Mammary epithelial cell (primary cell): ENCODE measurements at regions not wholly inside any gene's neighbourhood (a gene's known extent, or its start where the extent isn't known, plus 50 kb on each side); places are given as distances from the start of the nearest gene placed in this dataset.

Experiments
- EZH2 ChIP-seq: IDR thresholded peaks from 2 replicates; pipeline ENCODE4 v1.6.1; 2012; ENCODE audit warnings: low read length, inconsistent platforms, borderline replicate concordance
- TF ChIP-seq, protein P1 (sequence below), 2 donors: IDR thresholded peaks in 1 of 2; conservative IDR thresholded peaks in 1 of 2; 2 replicates each; pipeline ENCODE4 v1.5.1; 2011 to 2012; ENCODE audit warnings: inconsistent platforms in 2 of 2, low read length in 2 of 2, mild to moderate bottlenecking in 2 of 2, control low read depth in 1 of 2, low read depth in 1 of 2; ENCODE audit not compliant: insufficient read depth in 1 of 2; ENCODE audit errors: extremely low read depth in 1 of 2

DNA sequence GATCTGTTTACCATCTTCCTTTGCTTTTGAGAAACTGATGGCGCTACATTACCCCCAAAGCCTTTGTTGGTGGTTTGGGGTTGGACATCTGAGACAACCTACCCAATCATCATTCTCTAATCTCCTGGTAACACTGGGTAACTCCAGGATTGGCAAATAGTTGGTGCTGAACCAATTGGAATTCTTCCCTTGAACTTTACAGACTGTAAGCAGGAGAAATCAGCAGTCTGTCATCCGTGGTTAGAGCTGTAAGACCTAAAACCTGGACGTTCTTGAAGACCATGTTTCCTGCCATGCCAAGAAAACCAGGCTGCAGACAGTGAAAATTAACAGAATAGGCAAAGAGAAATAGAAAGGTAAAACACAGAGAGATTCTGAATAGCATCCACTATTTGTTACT lies 398.8 kb upstream of the SALL1 start:
- TF ChIP-seq, protein P1, sequence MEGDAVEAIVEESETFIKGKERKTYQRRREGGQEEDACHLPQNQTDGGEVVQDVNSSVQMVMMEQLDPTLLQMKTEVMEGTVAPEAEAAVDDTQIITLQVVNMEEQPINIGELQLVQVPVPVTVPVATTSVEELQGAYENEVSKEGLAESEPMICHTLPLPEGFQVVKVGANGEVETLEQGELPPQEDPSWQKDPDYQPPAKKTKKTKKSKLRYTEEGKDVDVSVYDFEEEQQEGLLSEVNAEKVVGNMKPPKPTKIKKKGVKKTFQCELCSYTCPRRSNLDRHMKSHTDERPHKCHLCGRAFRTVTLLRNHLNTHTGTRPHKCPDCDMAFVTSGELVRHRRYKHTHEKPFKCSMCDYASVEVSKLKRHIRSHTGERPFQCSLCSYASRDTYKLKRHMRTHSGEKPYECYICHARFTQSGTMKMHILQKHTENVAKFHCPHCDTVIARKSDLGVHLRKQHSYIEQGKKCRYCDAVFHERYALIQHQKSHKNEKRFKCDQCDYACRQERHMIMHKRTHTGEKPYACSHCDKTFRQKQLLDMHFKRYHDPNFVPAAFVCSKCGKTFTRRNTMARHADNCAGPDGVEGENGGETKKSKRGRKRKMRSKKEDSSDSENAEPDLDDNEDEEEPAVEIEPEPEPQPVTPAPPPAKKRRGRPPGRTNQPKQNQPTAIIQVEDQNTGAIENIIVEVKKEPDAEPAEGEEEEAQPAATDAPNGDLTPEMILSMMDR (conservative IDR thresholded peaks at IDR 0.05 in 1 of 2, IDR thresholded peaks at IDR 0.05 in 1 of 2; ENCODE audit: extremely low read depth in 1 of 2, insufficient read depth in 1 of 2, low read depth in 1 of 2, low read length in 2 of 2) = no peak
- TF ChIP-seq EZH2 = no peak
